ENCODE measurements at regions not wholly inside any gene's neighbourhood (a gene's known extent, or its start where the extent isn't known, plus 50 kb on each side); places are given as distances from the start of the nearest gene placed in this dataset.

GRCh38 chr2:12543978-12544558 lies 172.7 kb upstream of the TRIB2 start:
- TF ChIP-seq CTCF (optimal IDR thresholded peaks at IDR 0.05 in 1 of 3, IDR thresholded peaks at IDR 0.05 in 1 of 3, conservative IDR thresholded peaks at IDR 0.05 in 1 of 3; ENCODE audit: extremely low read depth in 1 of 3, insufficient read depth in 2 of 3, low read length in 3 of 3), result no peak
- TF ChIP-seq EZH2 (IDR thresholded peaks at IDR 0.05; ENCODE audit: low read length), result no peak
